Adrenal gland (tissue), 9 donors: ENCODE measurements at regions not wholly inside any gene's neighbourhood (a gene's known extent, or its start where the extent isn't known, plus 50 kb on each side); places are given as distances from the start of the nearest gene placed in this dataset.

Experiments used
- DNase-seq, 7 donors: peaks; one replicate each; pipeline ENCODE4 v3.0.0-alpha.2; 2019 to 2020
- H3K27ac ChIP-seq, 5 donors: fragments of 200-600 bp; sonication (generic) in 4 of 5; 1 replicate in 3 of 5; 2 replicates in 2 of 5; pipeline versions ENCODE4 v1.5.1 to v1.8.0; 2016 to 2020; ENCODE audit warnings: mild to moderate bottlenecking in 1 of 5
- H3K27me3 ChIP-seq: fragments of 200-600 bp; 2 replicates; pipeline ENCODE4 v1.8.0; 2021
- H3K36me3 ChIP-seq, 2 donors: fragments of 200-600 bp; replicated peaks in 1 of 2; 1 replicate in 1 of 2; 2 replicates in 1 of 2; pipeline versions ENCODE4 v1.5.1 to v1.8.0; 2018 to 2022
- H3K4me1 ChIP-seq, 2 donors: fragments of 200-600 bp; replicated peaks in 1 of 2; 1 replicate in 1 of 2; 2 replicates in 1 of 2; pipeline versions ENCODE4 v1.5.1 to v1.8.0; 2018 to 2021
- H3K4me3 ChIP-seq, 4 donors: fragments of 200-600 bp; sonication (generic) in 3 of 4; one replicate each; pipeline ENCODE4 v1.5.1; 2016 to 2018
- H3K9me3 ChIP-seq, 3 donors: fragments of 200-600 bp; sonication (generic) in 1 of 3; replicated peaks in 1 of 3; 1 replicate in 2 of 3; 2 replicates in 1 of 3; pipeline versions ENCODE4 v1.5.1 to v1.8.0; 2016 to 2021
- CTCF ChIP-seq, 6 experiments: fragments of 450-650 bp in 4 of 6; fragments of 200-600 bp in 2 of 6; sonication (generic) in 1 of 6; IDR thresholded peaks; 1 replicate in 5 of 6; 2 replicates in 1 of 6; pipeline versions ENCODE4 v1.5.1 to v1.8.0; 2016 to 2021; ENCODE audit warnings: antibody characterized with exemption in 6 of 6, mild to moderate bottlenecking in 2 of 6, moderate library complexity in 1 of 6
- POLR2A ChIP-seq, 2 donors: fragments of 450-650 bp; IDR thresholded peaks; one replicate each; pipeline ENCODE4 v1.6.1; 2017; ENCODE audit warnings: antibody characterized with exemption in 2 of 2, mild to moderate bottlenecking in 2 of 2, moderate library complexity in 1 of 2
- WGBS, 4 donors: extraction: QIAGEN DNeasy Blood & Tissue Kit in 2 of 4; methylation state at CpG; one replicate each; pipeline versions ENCODE4 v1.1.5 to v1.1.7; 2013 to 2017; 5-methylcytosine and 5-hydroxymethylcytosine counted together
- intact Hi-C, 2 donors: fragments of 100-400 bp; cut with DNase I; formaldehyde crosslinking; loops; one replicate each; pipeline versions ENCODE4 v1.14.1 to v1.15.0; 2022 to 2023
- donor health status: healthy with polysubstance abuse.
- donor health status: Bipolar disorder and iron deficiency.
- donor health status: DM: yes; HTN: yes; CAD: no.
- donor health status: DM: no; HTN: no; CAD: no.
- donor health status: DM: no; HTN: no; CAD: no.

- Histone ChIP-seq H3K4me3 (no peak overlapping the region), H3K36me3 (no peaks in the 10 kb centered on the region), H3K27ac (peak overlapping the region in 2 of 5 donors; percentile 4 to 60), H3K4me1 (no peaks in the 10 kb centered on the region), H3K27me3 (no peaks in the 10 kb centered on the region), H3K9me3 (no peaks in the 10 kb centered on the region)
- intact Hi-C loops, result no loop called here
- 76 to 88% (median 83%) methylated on average over 8 of the region's 8 CpGs for WGBS, 4 donors
- peak in 1 of 7 donors; percentile 33 for DNase-seq
- TF ChIP-seq POLR2A (IDR thresholded peaks at IDR 0.05), result no peak
These were observed 134.5 kb upstream of the PKDCC start for GRCh38 chr2:41913311-41913710.

GRCh38 chr2:41913921-41914609 is 133.8 kb upstream of the PKDCC start:
- no peak overlapping the region for H3K4me3 ChIP-seq
- 78 to 85% (median 83%) methylated on average over 7 of the region's 7 CpGs for WGBS, 4 donors
- H3K27ac ChIP-seq, result no peak overlapping the region
- no peak for TF ChIP-seq CTCF (IDR thresholded peaks at IDR 0.05)
- TF ChIP-seq POLR2A (IDR thresholded peaks at IDR 0.05), result no peak
- H3K9me3 ChIP-seq, result no peaks in the 10 kb centered on the region
- peak in 1 of 7 donors; percentile 39 for DNase-seq
- no peaks in the 10 kb centered on the region for H3K36me3 ChIP-seq
- no peaks in the 10 kb centered on the region for H3K27me3 ChIP-seq
- H3K4me1 ChIP-seq, result no peaks in the 10 kb centered on the region
- intact Hi-C loops, result no loop called here

- no peaks in the 10 kb centered on the region for H3K4me1 ChIP-seq
- TF ChIP-seq POLR2A (IDR thresholded peaks at IDR 0.05) (no peak), CTCF (IDR thresholded peaks at IDR 0.05) (no peak)
- H3K4me3 ChIP-seq, result no peak overlapping the region
- intact Hi-C loops, result no loop called here
- DNase-seq, result no peak
- no peaks in the 10 kb centered on the region for H3K27me3 ChIP-seq
- H3K9me3 ChIP-seq, result no peaks in the 10 kb centered on the region
- H3K27ac ChIP-seq, result peak overlapping the region in 1 of 5 donors; percentile 5
- H3K36me3 ChIP-seq, result no peaks in the 10 kb centered on the region
These were observed 132.9 kb upstream of the PKDCC start for GRCh38 chr2:41914936-41915335.

GRCh38 chr2:41916177-41916576 is 131.6 kb upstream of the PKDCC start:
- H3K36me3 ChIP-seq, result no peaks in the 10 kb centered on the region
- intact Hi-C loops, result no loop called here
- H3K27me3 ChIP-seq, result no peaks in the 10 kb centered on the region
- H3K4me1 ChIP-seq, result no peaks in the 10 kb centered on the region
- H3K9me3 ChIP-seq, result no peaks in the 10 kb centered on the region
- H3K4me3 ChIP-seq, result no peak overlapping the region
- TF ChIP-seq CTCF (IDR thresholded peaks at IDR 0.05) (no peak), POLR2A (IDR thresholded peaks at IDR 0.05) (no peak)
- 85 to 94% (median 89%) methylated on average over 2 of the region's 2 CpGs for WGBS, 4 donors
- H3K27ac ChIP-seq, result no peak overlapping the region
- DNase-seq, result no peak

- WGBS, 4 donors, result 88 to 96% (median 91%) methylated on average over 2 of the region's 2 CpGs
- Histone ChIP-seq H3K27ac (no peak overlapping the region), H3K27me3 (no peaks in the 10 kb centered on the region), H3K9me3 (no peaks in the 10 kb centered on the region), H3K4me1 (no peaks in the 10 kb centered on the region), H3K36me3 (no peaks in the 10 kb centered on the region), H3K4me3 (no peak overlapping the region)
- TF ChIP-seq CTCF (IDR thresholded peaks at IDR 0.05) (no peak), POLR2A (IDR thresholded peaks at IDR 0.05) (no peak)
- no peak for DNase-seq
- intact Hi-C loops, result no loop called here
These were observed 130.2 kb upstream of the PKDCC start for GRCh38 chr2:41917587-41917986.
